ENCODE measurements at regions not wholly inside any gene's neighbourhood (a gene's known extent, or its start where the extent isn't known, plus 50 kb on each side); places are given as distances from the start of the nearest gene placed in this dataset.

GRCh38 chr1:14318830-14319229 is 279.7 kb upstream of the KAZN start:
- H3K27me3 ChIP-seq (ENCODE audit: insufficient read depth, poor library complexity, severe bottlenecking): no peaks in the 10 kb centered on the region
- no peak overlapping the region for H3K27ac ChIP-seq (replicated peaks)
- TF ChIP-seq POLR2AphosphoS5 (IDR thresholded peaks at IDR 0.05; ENCODE audit: low read depth): no peak
- no peak for TF ChIP-seq GABPA (IDR thresholded peaks at IDR 0.05; ENCODE audit: low read depth)
- no peak for TF ChIP-seq CTCF (IDR thresholded peaks at IDR 0.05; ENCODE audit: insufficient read depth, low read length)
- TF ChIP-seq SPI1 (IDR thresholded peaks at IDR 0.05; ENCODE audit: borderline replicate concordance, low read depth): no peak
- no peak for TF ChIP-seq REST (IDR thresholded peaks at IDR 0.05; ENCODE audit: insufficient replicate concordance, low read depth)
- no peak overlapping the region for H3K4me3 ChIP-seq (replicated peaks; ENCODE audit: insufficient read depth, low read length)
- DNase-seq (ENCODE audit: low read depth in 1 of 2, low spot score in 1 of 2): no peak

- H3K27me3 ChIP-seq (ENCODE audit: insufficient read depth, poor library complexity, severe bottlenecking): no peaks in the 10 kb centered on the region
- no peak overlapping the region for H3K4me3 ChIP-seq (replicated peaks; ENCODE audit: insufficient read depth, low read length)
- DNase-seq (ENCODE audit: low read depth in 1 of 2, low spot score in 1 of 2): no peak
- no peak overlapping the region for H3K27ac ChIP-seq (replicated peaks)
- TF ChIP-seq REST (IDR thresholded peaks at IDR 0.05; ENCODE audit: insufficient replicate concordance, low read depth) (no peak), CTCF (IDR thresholded peaks at IDR 0.05; ENCODE audit: insufficient read depth, low read length) (no peak), POLR2AphosphoS5 (IDR thresholded peaks at IDR 0.05; ENCODE audit: low read depth) (no peak), SPI1 (IDR thresholded peaks at IDR 0.05; ENCODE audit: borderline replicate concordance, low read depth) (no peak), GABPA (IDR thresholded peaks at IDR 0.05; ENCODE audit: low read depth) (no peak)
These were observed 278.0 kb upstream of the KAZN start for GRCh38 chr1:14320518-14320917.

- no peak for TF ChIP-seq POLR2AphosphoS5 (IDR thresholded peaks at IDR 0.05; ENCODE audit: low read depth)
- no peak for TF ChIP-seq REST (IDR thresholded peaks at IDR 0.05; ENCODE audit: insufficient replicate concordance, low read depth)
- no peak for TF ChIP-seq CTCF (IDR thresholded peaks at IDR 0.05; ENCODE audit: insufficient read depth, low read length)
- TF ChIP-seq GABPA (IDR thresholded peaks at IDR 0.05; ENCODE audit: low read depth): no peak
- no peak for TF ChIP-seq SPI1 (IDR thresholded peaks at IDR 0.05; ENCODE audit: borderline replicate concordance, low read depth)
- no peak overlapping the region for H3K27ac ChIP-seq (replicated peaks)
- no peak overlapping the region for H3K4me3 ChIP-seq (replicated peaks; ENCODE audit: insufficient read depth, low read length)
- H3K27me3 ChIP-seq (ENCODE audit: insufficient read depth, poor library complexity, severe bottlenecking): no peaks in the 10 kb centered on the region
- no peak for DNase-seq (ENCODE audit: low read depth in 1 of 2, low spot score in 1 of 2)
These were observed 277.5 kb upstream of the KAZN start for GRCh38 chr1:14320986-14321385.
